ENCODE measurements at regions not wholly inside any gene's neighbourhood (a gene's known extent, or its start where the extent isn't known, plus 50 kb on each side); places are given as distances from the start of the nearest gene placed in this dataset.

DNA sequence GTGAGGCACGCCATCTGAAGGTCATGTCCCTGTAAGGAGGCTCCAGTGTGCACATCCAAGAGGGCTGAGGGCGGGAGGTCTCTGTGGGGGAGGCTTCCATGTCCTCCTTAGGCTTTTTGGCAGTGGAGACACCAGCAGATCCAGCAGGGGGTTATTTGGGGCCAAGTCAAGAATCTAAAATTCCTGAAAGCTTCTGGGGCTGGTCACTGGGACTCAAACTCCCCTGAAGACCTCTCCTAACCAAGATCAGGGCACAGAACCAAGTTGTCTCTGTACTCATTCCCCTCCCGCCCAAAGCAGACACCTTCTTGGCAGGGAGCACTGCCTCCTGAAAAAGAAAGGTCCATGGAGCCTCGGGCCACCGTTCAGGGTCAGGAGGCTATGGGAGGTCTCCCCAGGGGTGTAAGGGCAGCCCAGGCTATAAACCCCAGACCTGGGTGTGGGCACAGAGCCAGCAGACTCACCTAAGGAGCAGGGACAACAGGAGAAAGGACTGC is 127.4 kb upstream of the ADRA1B start:
- TF ChIP-seq POLR2A (IDR thresholded peaks at IDR 0.05) = no peak
- TF ChIP-seq, protein P1, sequence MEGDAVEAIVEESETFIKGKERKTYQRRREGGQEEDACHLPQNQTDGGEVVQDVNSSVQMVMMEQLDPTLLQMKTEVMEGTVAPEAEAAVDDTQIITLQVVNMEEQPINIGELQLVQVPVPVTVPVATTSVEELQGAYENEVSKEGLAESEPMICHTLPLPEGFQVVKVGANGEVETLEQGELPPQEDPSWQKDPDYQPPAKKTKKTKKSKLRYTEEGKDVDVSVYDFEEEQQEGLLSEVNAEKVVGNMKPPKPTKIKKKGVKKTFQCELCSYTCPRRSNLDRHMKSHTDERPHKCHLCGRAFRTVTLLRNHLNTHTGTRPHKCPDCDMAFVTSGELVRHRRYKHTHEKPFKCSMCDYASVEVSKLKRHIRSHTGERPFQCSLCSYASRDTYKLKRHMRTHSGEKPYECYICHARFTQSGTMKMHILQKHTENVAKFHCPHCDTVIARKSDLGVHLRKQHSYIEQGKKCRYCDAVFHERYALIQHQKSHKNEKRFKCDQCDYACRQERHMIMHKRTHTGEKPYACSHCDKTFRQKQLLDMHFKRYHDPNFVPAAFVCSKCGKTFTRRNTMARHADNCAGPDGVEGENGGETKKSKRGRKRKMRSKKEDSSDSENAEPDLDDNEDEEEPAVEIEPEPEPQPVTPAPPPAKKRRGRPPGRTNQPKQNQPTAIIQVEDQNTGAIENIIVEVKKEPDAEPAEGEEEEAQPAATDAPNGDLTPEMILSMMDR (IDR thresholded peaks at IDR 0.05) = no peak
